LNCaP clone FGC (cell line): ENCODE measurements at regions not wholly inside any gene's neighbourhood (a gene's known extent, or its start where the extent isn't known, plus 50 kb on each side); places are given as distances from the start of the nearest gene placed in this dataset.

Experiments used
- DNase-seq: peaks from one replicate; pipeline ENCODE4 v3.0.0-alpha.2; 2011; ENCODE audit warnings: low read depth
- H3K4me3 ChIP-seq: 2 replicates; pipeline ENCODE4 v1.5.1; 2011; ENCODE audit warnings: mild to moderate bottlenecking, low read depth, low read length, control low read depth
- TF ChIP-seq, protein P1 (sequence below): IDR thresholded peaks from 2 replicates; pipeline ENCODE4 v1.5.1; 2012; ENCODE audit warnings: mild to moderate bottlenecking; ENCODE audit not compliant: control insufficient read depth, insufficient read depth; ENCODE audit errors: extremely low read depth

- TF ChIP-seq, protein P1, sequence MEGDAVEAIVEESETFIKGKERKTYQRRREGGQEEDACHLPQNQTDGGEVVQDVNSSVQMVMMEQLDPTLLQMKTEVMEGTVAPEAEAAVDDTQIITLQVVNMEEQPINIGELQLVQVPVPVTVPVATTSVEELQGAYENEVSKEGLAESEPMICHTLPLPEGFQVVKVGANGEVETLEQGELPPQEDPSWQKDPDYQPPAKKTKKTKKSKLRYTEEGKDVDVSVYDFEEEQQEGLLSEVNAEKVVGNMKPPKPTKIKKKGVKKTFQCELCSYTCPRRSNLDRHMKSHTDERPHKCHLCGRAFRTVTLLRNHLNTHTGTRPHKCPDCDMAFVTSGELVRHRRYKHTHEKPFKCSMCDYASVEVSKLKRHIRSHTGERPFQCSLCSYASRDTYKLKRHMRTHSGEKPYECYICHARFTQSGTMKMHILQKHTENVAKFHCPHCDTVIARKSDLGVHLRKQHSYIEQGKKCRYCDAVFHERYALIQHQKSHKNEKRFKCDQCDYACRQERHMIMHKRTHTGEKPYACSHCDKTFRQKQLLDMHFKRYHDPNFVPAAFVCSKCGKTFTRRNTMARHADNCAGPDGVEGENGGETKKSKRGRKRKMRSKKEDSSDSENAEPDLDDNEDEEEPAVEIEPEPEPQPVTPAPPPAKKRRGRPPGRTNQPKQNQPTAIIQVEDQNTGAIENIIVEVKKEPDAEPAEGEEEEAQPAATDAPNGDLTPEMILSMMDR, result no peak
- no peak for DNase-seq
- no peak overlapping the region for H3K4me3 ChIP-seq
These were observed 2233.4 kb downstream of the TP53TG3F start for GRCh38 chr16:35692824-35693223.

DNA sequence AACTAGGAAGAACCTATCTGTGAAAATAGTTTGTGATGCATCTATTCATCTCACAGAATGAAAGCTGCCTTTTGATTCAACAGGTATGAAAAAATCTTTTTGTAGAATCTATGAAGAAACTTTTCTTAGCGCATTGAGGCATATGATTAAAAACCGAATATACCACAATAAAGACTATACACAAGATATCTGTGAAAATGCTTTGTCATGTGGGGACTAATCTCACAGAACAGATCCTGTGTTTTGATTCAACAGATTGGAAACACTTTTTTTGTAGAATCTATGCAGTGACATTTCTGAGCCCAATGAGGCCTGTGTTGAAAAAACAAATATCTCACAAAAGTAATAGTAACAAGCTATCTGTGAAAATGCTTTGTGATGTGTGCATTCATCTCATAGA lies 2247.5 kb downstream of the TP53TG3F start:
- no peak for DNase-seq
- no peak overlapping the region for H3K4me3 ChIP-seq
- TF ChIP-seq, protein P1, result no peak

GRCh38 chr16:35711435-35711834 lies 2252.0 kb downstream of the TP53TG3F start:
- TF ChIP-seq, protein P1, result no peak
- DNase-seq, result no peak
- H3K4me3 ChIP-seq, result no peak overlapping the region

- no peak for DNase-seq
These were observed 2252.5 kb downstream of the TP53TG3F start for GRCh38 chr16:35711958-35712357.

GRCh38 chr16:35713762-35714650 lies 2254.6 kb downstream of the TP53TG3F start:
- no peak overlapping the region for H3K4me3 ChIP-seq
- TF ChIP-seq, protein P1, result no peak
- no peak for DNase-seq

More at GRCh38 chr16:35711958-35712357, 2252.5 kb downstream of the TP53TG3F start:
- TF ChIP-seq, protein P1, result no peak
- no peak overlapping the region for H3K4me3 ChIP-seq

DNA sequence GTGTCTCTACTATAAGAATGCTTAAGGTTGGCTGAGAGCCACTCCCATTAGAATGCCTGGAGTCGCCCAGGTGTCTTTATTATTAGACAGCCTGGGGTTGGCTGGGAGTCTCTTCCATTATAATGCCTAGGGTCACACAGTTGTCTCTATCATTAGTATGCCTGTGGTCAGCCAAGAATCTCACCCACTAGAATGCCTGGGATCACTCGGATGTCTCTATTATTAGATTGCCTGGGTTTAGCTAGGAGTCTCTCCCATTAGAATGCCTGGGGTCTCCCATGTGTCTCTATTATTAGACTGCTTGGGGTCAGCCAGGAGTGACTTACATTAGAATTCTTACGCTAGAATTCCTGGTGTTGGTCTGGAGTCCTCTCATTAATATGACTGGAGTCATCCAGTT lies 2255.3 kb downstream of the TP53TG3F start:
- TF ChIP-seq, protein P1, result no peak
- DNase-seq, result no peak
- no peak overlapping the region for H3K4me3 ChIP-seq

DNA sequence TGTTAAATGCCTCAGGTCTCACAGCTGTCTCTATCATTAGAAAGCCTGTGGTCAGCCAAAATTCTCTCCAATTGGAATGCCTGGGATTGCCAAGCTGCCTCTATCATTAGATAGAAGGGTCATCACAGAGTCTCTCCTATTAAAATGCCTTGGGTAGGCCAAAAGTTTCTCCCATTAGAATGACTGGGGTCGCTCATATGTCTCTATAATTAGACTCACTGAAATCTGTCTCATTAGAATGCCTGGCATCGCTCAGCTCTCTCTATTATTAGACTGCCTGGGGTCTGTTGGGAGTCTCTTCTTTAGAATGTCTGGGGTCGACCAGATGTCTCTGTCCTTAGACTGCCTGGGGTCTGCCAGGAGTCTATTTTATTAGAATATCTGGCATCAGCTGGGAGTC lies 2265.1 kb downstream of the TP53TG3F start:
- H3K4me3 ChIP-seq, result no peak overlapping the region
- no peak for DNase-seq
- TF ChIP-seq, protein P1, result no peak
